Stimulated activated CD4-positive, alpha-beta T cell treated with anti-CD3 and anti-CD28 coated beads, Interleukin-2, amount 100 ng/mL, for 4 hours (primary cell): ENCODE measurements at regions not wholly inside any gene's neighbourhood (a gene's known extent, or its start where the extent isn't known, plus 50 kb on each side); places are given as distances from the start of the nearest gene placed in this dataset.

Experiments used
- DNase-seq: peaks from one replicate; pipeline ENCODE4 v3.0.0-alpha.2; 2020; ENCODE audit warnings: low read depth

GRCh38 chr5:173764332-173765028, 123.7 kb upstream of the CPEB4 start:
- DNase-seq, result no peak

- DNase-seq, result no peak
These were observed 123.0 kb upstream of the CPEB4 start for GRCh38 chr5:173765029-173765644.

- no peak for DNase-seq
These were observed 122.5 kb upstream of the CPEB4 start for GRCh38 chr5:173765661-173766060.

- no peak for DNase-seq
These were observed 120.4 kb upstream of the CPEB4 start for GRCh38 chr5:173767574-173768266.

GRCh38 chr5:173768267-173768806, 119.8 kb upstream of the CPEB4 start:
- DNase-seq, result no peak

GRCh38 chr5:173768891-173769290, 119.3 kb upstream of the CPEB4 start:
- DNase-seq, result no peak

- no peak for DNase-seq
These were observed 117.5 kb upstream of the CPEB4 start for GRCh38 chr5:173770637-173771036.

GRCh38 chr5:173771121-173771724, 116.9 kb upstream of the CPEB4 start:
- DNase-seq, result no peak

DNA sequence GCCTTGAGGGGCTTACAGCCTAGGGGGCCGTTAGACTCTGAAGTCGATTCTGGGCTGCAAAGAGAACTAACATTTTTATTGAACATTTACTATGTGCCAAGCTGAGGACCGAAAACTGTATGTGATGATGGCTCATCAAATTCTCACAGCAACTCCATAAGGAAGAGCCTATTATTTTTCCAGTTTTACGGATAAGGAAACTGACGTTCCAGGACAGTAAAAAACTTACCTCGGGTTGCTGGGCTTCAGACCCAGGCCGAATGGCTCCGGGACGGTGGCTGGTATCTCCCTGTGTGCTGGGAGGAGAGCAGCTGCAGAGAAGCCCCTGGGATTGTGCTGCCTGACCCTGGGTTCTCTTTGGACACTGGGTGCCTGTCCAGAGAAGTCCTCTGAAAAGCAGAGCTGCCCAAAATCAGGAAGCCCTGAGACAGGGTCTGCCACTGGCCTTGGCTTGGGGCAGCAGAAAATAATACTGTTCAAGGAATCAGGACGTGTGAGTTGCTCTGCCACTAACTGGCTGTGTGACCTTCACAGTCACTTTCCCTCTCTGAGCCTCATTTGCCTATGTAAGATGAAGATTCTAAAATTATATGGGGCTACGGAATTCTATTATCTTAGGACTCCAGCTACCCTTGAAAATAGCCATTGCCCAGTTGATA, 116.3 kb upstream of the CPEB4 start:
- DNase-seq, result no peak

- no peak for DNase-seq
These were observed 115.6 kb upstream of the CPEB4 start for GRCh38 chr5:173772384-173773059.

GRCh38 chr5:173774271-173774761, 113.8 kb upstream of the CPEB4 start:
- no peak for DNase-seq

DNA sequence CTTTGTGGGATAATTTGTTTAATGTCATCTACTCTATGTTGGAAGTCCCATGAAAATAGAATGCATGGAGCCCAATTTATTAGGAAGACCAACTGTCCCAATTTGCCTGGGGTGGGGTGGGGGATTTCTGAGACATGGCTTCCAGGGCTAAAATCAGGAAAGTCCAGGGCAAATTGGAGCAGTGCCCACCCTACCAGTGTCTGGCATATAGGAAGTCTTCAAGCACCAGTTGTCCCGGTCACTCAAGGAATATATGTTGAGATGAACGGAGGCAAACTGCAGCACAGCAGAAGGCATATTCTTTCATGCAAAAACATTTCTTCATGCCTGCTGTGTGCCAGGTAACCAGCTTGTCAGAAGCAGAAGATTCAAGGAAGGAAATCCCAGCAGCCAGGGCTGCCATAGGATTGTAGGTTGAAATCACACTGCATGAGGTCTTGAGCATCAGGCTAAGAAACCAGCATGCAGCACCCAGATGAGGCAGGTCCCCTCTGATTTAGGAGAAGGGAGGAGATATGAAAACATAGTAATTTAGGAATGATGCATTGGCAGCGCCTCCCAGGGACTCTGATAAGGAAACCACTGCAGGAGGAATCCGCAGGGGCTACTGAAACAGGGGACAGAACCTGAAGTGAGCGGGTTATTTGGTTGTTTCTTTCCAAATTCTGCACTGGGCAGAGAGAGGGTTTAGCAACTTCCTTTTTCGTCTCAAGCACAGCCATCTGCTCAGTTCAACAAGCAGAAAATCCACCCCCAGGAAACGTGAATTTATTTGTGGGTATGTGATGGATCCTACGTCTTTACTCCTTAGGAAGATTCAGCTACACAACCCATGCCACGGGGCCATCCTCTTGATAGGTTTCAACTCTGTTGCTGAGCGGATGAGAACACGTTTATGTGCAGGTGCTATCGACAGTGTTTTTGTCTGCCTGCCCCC, 112.6 kb upstream of the CPEB4 start:
- no peak for DNase-seq

GRCh38 chr5:173777149-173777548, 111.0 kb upstream of the CPEB4 start:
- DNase-seq, result no peak

DNA sequence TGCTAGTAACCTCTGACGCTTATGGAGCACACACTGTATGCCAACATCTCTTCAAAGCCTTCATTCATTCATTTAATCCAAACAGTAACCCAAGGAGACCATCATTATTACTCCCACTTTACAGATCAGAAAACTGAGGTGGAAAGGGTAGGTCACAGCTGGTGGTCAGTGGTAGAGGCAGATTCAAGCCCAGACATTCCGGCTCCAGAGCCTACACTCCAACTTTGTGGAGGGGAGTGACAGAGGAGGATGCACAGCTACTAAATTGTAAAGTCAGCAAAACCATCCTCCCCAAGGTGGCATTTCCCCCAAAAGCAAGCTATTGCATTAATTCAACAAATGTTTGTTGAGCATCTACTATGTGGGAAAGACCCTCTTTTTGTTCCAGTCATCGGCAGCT, 110.5 kb upstream of the CPEB4 start:
- DNase-seq, result no peak

DNA sequence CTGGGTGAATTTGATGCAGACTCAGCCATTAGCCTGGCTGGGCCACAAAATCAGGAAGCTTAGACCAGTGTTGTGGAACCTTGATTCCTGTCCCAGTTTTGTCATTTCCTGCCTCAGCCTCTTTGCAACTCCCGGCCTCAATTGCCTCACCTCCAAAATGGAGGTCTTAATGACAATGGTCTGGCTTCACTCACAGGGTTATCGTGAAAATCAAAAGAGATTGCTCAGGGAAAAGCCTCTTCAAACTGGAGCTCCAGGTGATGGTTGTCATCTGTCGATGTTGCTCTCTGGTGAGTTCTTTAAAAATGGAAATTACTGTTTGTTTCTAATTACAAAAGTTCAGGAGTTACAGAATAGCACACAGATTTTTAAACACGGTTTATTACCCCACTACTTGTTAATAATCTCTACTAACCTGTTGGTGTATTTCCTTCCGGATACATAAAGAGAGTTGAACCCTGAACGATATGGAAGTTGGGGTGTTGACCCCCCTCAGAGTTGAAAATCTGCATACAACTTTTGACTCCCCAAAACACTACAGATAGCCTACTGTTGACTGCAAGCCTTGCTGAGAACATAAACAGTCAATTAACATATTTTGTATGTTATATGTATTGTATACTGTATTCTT, 109.9 kb upstream of the CPEB4 start:
- no peak for DNase-seq

GRCh38 chr5:173778784-173779304, 109.3 kb upstream of the CPEB4 start:
- no peak for DNase-seq

DNA sequence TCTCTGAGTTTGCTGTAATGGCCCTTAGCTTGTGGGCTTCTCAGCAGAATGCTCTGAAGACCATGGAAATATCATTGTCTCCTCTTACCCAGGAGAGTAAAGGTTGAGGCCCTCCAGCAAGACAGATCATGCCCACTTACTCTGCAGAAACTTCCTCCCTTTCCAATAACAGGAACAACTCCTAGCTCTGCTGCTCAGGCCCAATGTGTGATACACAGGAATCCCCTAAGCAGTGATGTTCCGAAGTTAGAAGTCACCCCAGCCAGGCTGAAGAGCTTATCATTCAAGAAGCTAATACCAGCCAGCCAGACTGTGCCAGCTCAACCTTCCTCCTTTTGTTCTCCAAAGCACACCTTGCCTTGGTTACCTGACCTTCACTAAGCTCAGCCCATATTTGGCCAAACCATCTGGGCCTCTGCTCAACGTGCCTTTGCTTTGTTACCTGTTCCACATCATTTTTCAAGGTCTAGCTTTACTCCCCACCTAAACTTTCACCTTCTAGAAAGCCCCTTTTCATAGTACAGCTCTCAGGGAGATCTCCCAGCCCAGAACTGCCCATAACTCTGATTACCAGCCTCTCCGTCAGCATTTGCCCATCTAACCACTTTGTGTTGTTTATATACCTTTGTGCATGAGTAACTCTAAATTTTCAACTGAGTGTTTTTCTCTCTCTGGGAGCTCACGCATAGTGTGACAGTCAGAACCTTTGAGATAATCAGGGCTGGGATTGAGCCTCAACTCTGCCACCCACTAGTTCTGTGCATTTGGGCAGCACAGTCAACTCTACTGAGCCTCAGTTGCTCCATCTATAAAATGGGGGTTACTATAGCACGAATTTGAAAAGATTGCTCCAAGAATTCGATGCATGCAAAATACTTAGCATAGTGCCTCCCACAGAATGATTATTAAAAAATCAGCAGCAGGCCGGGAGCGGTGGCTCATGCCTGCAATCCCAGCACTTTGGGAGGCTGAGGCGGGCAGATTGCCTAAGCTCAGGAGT, 107.6 kb upstream of the CPEB4 start:
- DNase-seq, result no peak

GRCh38 chr5:173781432-173781815, 106.7 kb upstream of the CPEB4 start:
- DNase-seq, result no peak
